DND-41 (cell line): ENCODE measurements at regions not wholly inside any gene's neighbourhood (a gene's known extent, or its start where the extent isn't known, plus 50 kb on each side); places are given as distances from the start of the nearest gene placed in this dataset.

Source experiments
- CTCF ChIP-seq: IDR thresholded peaks from 2 replicates; pipeline ENCODE4 v1.5.1; 2012; ENCODE audit warnings: borderline replicate concordance, low read length, moderate library complexity, mild to moderate bottlenecking; ENCODE audit not compliant: poor library complexity, severe bottlenecking; ENCODE audit errors: extremely low read depth
- EZH2 ChIP-seq: IDR thresholded peaks from 3 replicates; pipeline ENCODE4 v1.6.1; 2012; ENCODE audit warnings: borderline replicate concordance, low read depth, mild to moderate bottlenecking, moderate library complexity, low read length, inconsistent platforms; ENCODE audit not compliant: severe bottlenecking

GRCh38 chr4:163048447-163048846 lies 118.2 kb downstream of the NAF1 start:
- peak; percentile 38 for TF ChIP-seq CTCF
- no peak for TF ChIP-seq EZH2
